ENCODE measurements at regions not wholly inside any gene's neighbourhood (a gene's known extent, or its start where the extent isn't known, plus 50 kb on each side); places are given as distances from the start of the nearest gene placed in this dataset.

DNA sequence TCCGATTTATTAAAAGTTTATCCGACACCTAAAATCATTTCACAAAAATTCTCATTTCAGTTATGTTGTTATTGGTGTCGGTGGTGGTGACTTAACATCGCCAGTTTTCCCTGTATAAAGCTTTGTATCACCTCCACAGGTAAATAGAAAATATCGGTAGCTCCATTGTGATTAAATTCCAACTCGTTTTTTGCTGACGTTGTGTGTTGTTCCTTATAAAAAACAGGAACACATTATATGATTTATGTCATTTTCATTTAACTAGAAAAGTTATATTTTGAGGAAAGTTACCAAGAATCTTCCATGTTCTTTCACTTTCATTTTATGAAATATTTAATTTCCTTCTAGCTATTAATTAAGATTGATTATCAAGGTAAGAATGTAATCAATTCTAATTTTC, 635.9 kb downstream of the CDH18 start:
- Mint-ChIP-seq H3K4me3 (no peak overlapping the region), H3K4me1 (no peaks in the 10 kb centered on the region), H3K36me3 (ENCODE audit: low read depth) (no peaks in the 10 kb centered on the region), H3K27ac (no peak overlapping the region), H3K9me3 (no peaks in the 10 kb centered on the region), H3K27me3 (ENCODE audit: low read depth) (no peaks in the 10 kb centered on the region)
- TF ChIP-seq, protein P1, sequence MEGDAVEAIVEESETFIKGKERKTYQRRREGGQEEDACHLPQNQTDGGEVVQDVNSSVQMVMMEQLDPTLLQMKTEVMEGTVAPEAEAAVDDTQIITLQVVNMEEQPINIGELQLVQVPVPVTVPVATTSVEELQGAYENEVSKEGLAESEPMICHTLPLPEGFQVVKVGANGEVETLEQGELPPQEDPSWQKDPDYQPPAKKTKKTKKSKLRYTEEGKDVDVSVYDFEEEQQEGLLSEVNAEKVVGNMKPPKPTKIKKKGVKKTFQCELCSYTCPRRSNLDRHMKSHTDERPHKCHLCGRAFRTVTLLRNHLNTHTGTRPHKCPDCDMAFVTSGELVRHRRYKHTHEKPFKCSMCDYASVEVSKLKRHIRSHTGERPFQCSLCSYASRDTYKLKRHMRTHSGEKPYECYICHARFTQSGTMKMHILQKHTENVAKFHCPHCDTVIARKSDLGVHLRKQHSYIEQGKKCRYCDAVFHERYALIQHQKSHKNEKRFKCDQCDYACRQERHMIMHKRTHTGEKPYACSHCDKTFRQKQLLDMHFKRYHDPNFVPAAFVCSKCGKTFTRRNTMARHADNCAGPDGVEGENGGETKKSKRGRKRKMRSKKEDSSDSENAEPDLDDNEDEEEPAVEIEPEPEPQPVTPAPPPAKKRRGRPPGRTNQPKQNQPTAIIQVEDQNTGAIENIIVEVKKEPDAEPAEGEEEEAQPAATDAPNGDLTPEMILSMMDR (IDR thresholded peaks at IDR 0.05; ENCODE audit: unreplicated experiment in 3 of 3): no peak

DNA sequence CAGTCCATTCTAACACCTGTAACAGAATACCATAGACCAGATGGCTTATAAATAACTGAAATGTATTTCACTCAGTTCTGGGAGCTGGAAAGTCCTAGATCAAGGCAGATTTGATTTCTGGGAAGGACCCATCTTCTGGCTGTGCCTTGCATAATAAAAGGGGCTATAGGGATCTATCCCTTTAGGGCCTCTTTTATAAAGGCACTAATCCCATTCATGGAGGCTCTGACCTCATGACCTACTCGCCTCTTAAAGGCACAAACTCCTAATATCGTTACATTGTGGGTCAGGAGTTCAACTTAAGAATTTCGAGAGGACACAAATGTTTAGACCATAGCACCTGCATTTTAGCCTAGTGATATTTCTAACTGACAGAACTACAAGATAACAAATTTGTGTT, 619.0 kb downstream of the CDH18 start:
- H3K36me3 Mint-ChIP-seq (ENCODE audit: low read depth): no peaks in the 10 kb centered on the region

DNA sequence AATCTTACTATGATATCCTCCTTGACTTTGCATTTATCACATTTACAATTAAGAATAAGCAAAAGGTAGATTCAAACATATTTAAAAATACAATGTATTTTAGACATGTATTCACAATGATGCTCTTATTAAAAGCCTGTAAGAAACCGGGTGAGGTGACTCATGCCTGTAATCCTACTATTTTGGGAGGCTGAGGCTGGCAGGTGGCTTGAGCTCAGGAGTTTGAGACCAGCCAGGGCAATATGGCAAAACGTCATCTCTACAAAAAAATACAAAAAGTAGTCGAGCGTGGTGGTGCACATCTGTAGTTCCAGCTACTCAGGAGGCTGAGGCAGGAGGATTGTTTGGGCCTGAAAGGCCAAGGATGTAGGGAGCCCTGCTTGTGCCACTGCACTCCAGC, 618.4 kb downstream of the CDH18 start:
- H3K36me3 Mint-ChIP-seq (ENCODE audit: low read depth): no peaks in the 10 kb centered on the region
- TF ChIP-seq, protein P1 (IDR thresholded peaks at IDR 0.05; ENCODE audit: unreplicated experiment in 3 of 3): no peak
- no peaks in the 10 kb centered on the region for H3K9me3 Mint-ChIP-seq

More for the DNA sequence above, 619.0 kb downstream of the CDH18 start:
- Mint-ChIP-seq H3K27me3 (ENCODE audit: low read depth) (no peaks in the 10 kb centered on the region), H3K4me1 (no peaks in the 10 kb centered on the region), H3K27ac (no peak overlapping the region), H3K9me3 (no peaks in the 10 kb centered on the region), H3K4me3 (no peak overlapping the region)
- TF ChIP-seq, protein P1 (IDR thresholded peaks at IDR 0.05; ENCODE audit: unreplicated experiment in 3 of 3): no peak

DNA sequence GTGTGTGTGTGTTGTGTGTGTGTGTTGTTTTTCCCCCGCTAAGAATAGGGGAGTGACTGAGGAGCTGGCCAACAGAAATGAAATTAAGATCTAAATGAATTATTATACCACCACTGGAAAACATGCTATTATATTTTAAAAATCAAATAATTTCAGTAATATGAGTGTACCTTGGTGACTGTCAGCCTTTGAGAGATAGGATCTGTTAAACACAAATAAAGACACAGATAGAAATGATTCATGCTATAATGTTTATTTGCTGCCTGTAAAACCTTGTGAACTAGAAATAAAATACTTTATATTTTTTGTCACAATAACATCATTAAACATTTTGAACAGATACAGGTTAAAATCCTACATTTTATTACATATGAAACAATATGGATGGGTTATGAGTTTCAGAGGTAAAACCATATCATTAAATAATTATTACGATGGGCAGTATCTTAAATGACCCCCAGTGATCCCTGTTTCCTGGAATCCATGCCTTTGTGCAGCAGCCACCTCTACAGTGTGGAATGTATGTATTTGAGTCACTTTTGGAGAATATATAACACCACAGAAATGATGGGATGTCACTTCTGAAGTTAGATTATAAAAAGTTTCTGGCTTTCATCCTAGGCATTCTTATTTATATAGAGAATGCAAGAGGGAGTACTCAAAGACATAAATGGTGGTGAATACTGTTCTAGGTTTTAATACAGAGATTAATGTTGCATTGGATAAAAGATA, 617.2 kb downstream of the CDH18 start:
- no peak overlapping the region for H3K27ac Mint-ChIP-seq
- H3K9me3 Mint-ChIP-seq: no peaks in the 10 kb centered on the region
- no peak overlapping the region for H3K4me3 Mint-ChIP-seq
- TF ChIP-seq, protein P1 (IDR thresholded peaks at IDR 0.05; ENCODE audit: unreplicated experiment in 3 of 3): no peak
- H3K36me3 Mint-ChIP-seq (ENCODE audit: low read depth): no peaks in the 10 kb centered on the region
- no peaks in the 10 kb centered on the region for H3K4me1 Mint-ChIP-seq
- H3K27me3 Mint-ChIP-seq (ENCODE audit: low read depth): no peaks in the 10 kb centered on the region

More for the DNA sequence above, 618.4 kb downstream of the CDH18 start:
- no peak overlapping the region for H3K4me3 Mint-ChIP-seq
- H3K4me1 Mint-ChIP-seq: no peaks in the 10 kb centered on the region
- no peak overlapping the region for H3K27ac Mint-ChIP-seq
- no peaks in the 10 kb centered on the region for H3K27me3 Mint-ChIP-seq (ENCODE audit: low read depth)

DNA sequence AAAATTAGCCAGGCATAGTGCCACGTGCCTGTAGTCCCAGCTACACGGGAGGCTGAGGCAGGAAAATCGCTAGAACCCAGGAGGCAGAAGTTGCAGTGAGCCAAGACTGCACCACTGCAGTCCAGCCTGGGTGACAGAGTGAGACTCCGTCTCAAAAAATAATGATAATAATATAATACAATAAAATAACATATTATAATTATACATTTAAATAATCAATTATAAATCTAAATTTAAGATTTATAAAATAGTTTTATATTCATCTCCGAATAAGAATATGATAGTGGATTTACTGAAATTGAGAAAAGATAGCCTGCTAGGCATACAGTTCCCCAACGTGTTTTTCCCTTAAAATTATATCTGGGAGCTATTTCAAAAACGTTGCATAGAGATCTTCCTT, 599.6 kb downstream of the CDH18 start:
- H3K27ac Mint-ChIP-seq: no peak overlapping the region
- no peaks in the 10 kb centered on the region for H3K4me1 Mint-ChIP-seq
- H3K4me3 Mint-ChIP-seq: no peak overlapping the region
- TF ChIP-seq, protein P1 (IDR thresholded peaks at IDR 0.05; ENCODE audit: unreplicated experiment in 3 of 3): no peak
- H3K27me3 Mint-ChIP-seq (ENCODE audit: low read depth): no peaks in the 10 kb centered on the region
- no peaks in the 10 kb centered on the region for H3K9me3 Mint-ChIP-seq
- no peaks in the 10 kb centered on the region for H3K36me3 Mint-ChIP-seq (ENCODE audit: low read depth)

DNA sequence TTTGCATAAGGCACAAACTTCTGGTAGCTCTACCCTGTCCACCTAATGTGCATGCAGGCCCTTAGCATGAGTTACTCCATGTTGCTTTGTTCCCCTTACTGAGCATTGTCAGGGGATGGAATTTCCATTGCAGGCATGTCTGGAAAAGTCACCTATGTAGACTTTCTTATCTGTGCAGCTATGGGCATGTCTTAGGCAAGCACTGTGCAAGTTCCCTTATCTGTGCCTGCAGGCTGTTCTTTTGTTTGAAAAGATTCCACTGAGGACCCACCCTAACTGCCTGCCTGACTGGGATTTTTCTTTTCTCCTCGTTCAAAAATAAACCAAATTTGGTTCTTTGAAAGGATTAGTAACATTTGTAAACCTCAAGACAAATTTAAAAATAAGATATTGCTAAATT, 587.0 kb downstream of the CDH18 start:
- Mint-ChIP-seq H3K4me3 (no peak overlapping the region), H3K4me1 (no peaks in the 10 kb centered on the region), H3K27me3 (ENCODE audit: low read depth) (no peaks in the 10 kb centered on the region), H3K27ac (no peak overlapping the region), H3K9me3 (no peaks in the 10 kb centered on the region), H3K36me3 (ENCODE audit: low read depth) (no peaks in the 10 kb centered on the region)
- TF ChIP-seq, protein P1 (IDR thresholded peaks at IDR 0.05; ENCODE audit: unreplicated experiment in 3 of 3): no peak
